Large intestine (tissue), 3 donors: ENCODE measurements at regions not wholly inside any gene's neighbourhood (a gene's known extent, or its start where the extent isn't known, plus 50 kb on each side); places are given as distances from the start of the nearest gene placed in this dataset.
"Not testable (repeated sequence)": the region's sequence is repeated elsewhere in the genome, so short reads cannot be mapped to it uniquely, and the experiment has no call there.

Experiments
- DNase-seq, 2 donors: peaks; one replicate each; pipeline versions ENCODE4 v3.0.0 to v3.0.0-alpha.2; 2013
- H3K27ac ChIP-seq: one replicate; pipeline ENCODE4 v1.5.1; 2013; ENCODE audit warnings: low read length
- H3K27me3 ChIP-seq: 2 replicates; pipeline ENCODE4 v1.6.1; 2013; ENCODE audit warnings: low read length; ENCODE audit not compliant: control insufficient read depth, insufficient read depth
- H3K36me3 ChIP-seq: 2 replicates; pipeline ENCODE4 v1.6.1; 2013; ENCODE audit warnings: low read length; ENCODE audit not compliant: control insufficient read depth, insufficient read depth
- H3K4me1 ChIP-seq: one replicate; pipeline ENCODE4 v1.6.1; 2013; ENCODE audit warnings: low read length; ENCODE audit not compliant: control insufficient read depth, insufficient read depth
- H3K4me3 ChIP-seq: one replicate; pipeline ENCODE4 v1.5.1; 2013; ENCODE audit warnings: low read length
- H3K9me3 ChIP-seq: one replicate; pipeline ENCODE4 v1.6.1; 2013; ENCODE audit warnings: mild to moderate bottlenecking, low read depth, low read length, moderate library complexity; ENCODE audit not compliant: control insufficient read depth
- WGBS: methylation state at CpG from one replicate; pipeline ENCODE4 v1.1.5; 2013; ENCODE audit warnings: low lambda C conversion rate; ENCODE audit not compliant: insufficient coverage; 5-methylcytosine and 5-hydroxymethylcytosine counted together

DNA sequence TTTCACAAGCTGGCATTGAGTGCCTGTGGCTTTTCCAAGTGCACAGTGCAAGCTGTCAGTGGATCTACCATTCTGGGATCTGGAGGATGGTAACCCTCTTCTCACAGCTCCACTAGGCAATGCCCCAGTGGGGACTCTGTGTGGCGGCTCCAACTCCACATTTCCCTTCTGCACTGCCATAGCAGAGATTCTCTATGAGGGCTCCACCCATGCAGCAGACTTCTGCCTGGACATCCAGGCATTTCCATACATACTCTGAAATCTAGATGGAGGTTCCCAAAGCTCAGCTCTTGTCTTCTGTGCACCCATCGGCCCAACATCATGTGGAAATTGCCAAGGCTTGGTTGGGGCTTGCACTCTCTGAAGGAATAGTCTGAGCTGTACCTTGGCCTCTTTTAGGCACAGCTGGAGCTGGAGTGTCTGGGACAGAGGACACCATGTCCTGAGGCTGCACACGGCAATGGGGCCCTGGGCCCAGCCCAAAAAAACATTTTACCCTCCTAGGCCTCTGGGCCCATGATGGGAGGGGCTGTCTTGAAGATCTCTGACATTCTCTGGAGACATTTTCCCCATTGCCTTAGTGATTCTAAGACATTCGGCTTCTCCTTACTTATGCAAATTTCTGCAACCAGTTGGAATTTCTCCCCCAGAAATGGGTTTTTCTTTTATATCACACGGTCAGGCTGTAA lies 313.3 kb upstream of the SFSWAP start:
- 80% methylated on average over 1 of the region's 5 CpGs for WGBS

GRCh38 chr12:131399000-131399399 lies 311.9 kb upstream of the SFSWAP start:
- H3K4me3 ChIP-seq, result no peak overlapping the region
- no peak overlapping the region for H3K27ac ChIP-seq
- no peaks in the 10 kb centered on the region for H3K36me3 ChIP-seq
- H3K27me3 ChIP-seq, result no peaks in the 10 kb centered on the region
- no peak for DNase-seq
- no peaks in the 10 kb centered on the region for H3K4me1 ChIP-seq
- H3K9me3 ChIP-seq, result no peaks in the 10 kb centered on the region

More for the DNA sequence above, 313.3 kb upstream of the SFSWAP start:
- no peaks in the 10 kb centered on the region for H3K36me3 ChIP-seq
- H3K27ac ChIP-seq, result no peak overlapping the region
- no peak overlapping the region for H3K4me3 ChIP-seq
- no peaks in the 10 kb centered on the region for H3K4me1 ChIP-seq
- no peaks in the 10 kb centered on the region for H3K9me3 ChIP-seq
- H3K27me3 ChIP-seq, result no peaks in the 10 kb centered on the region
- DNase-seq, result no peak

GRCh38 chr12:131400668-131401294 lies 310.1 kb upstream of the SFSWAP start:
- not testable (repeated sequence) for H3K27ac ChIP-seq, H3K4me3 ChIP-seq, H3K27me3 ChIP-seq, H3K9me3 ChIP-seq, H3K36me3 ChIP-seq, H3K4me1 ChIP-seq
- WGBS, result no CpG with 5 or more reads among the region's 4 CpGs
- DNase-seq, result peak in 1 of 2 donors; percentile 9

DNA sequence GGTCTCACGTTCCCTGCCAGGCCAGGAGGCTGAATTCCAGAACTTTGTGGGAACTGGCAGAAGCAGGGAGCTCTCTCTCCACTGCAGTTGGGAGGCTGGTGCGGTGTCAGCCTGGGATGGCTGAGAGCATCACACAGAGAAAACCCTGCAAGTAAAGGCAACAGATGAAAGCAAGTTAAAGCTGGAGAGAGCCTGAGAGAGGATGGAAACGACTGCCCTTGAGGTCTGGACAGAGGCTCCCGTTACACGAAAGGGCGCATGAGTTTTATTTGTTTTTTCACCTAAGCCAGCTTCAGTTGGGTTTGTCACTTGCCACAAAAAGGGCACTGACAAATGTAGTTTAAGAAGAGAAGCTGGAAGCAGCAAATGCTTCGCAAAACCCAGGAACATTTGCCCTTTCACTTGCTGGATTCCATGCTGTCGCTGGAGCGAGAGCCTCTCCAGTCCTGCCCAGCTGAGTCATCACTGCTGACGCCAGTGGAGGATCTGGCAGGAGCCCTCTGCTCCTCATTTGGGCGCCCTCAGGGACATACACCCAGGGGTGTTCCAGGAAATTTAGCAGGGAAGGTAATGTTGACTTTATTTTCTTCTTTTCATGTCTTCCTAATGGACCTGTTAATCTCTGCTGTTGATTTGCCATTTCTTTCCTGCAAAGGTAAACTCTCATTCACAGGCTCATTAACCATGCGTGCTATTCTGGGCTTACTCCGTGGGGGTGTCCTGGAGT lies 308.8 kb upstream of the SFSWAP start:
- not testable (repeated sequence) for H3K27me3 ChIP-seq, H3K27ac ChIP-seq, H3K4me3 ChIP-seq, H3K36me3 ChIP-seq, DNase-seq, H3K9me3 ChIP-seq, H3K4me1 ChIP-seq
- WGBS, result no CpG with 5 or more reads among the region's 13 CpGs

- Histone ChIP-seq H3K27ac (no peak overlapping the region), H3K27me3 (no peaks in the 10 kb centered on the region), H3K9me3 (peaks cover 7% of the 10 kb centered on the region), H3K36me3 (no peaks in the 10 kb centered on the region), H3K4me1 (no peaks in the 10 kb centered on the region), H3K4me3 (no peak overlapping the region)
- no peak for DNase-seq
- WGBS, result no CpG with 5 or more reads among the region's 14 CpGs
Measured at GRCh38 chr12:131402781-131403396, 308.0 kb upstream of the SFSWAP start.

DNA sequence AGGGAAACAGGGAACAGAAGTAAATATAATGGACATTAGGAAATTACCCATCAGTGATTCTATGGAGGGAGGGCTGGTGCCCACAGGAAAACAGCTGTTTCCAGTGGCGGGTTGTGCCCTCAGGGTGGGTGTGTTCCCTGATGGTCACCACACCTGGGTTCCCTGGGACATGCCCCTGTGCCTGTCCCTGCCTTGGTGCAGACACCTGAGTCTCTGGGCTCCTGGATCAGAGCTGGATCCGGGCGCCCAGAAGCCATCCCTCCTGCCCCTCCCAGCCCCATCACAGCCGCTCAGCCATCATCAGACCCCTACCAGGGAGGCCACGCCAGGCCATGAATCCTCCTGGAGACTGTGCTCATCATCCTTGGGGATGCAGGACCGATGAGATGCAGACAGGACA lies 307.2 kb upstream of the SFSWAP start:
- Histone ChIP-seq H3K36me3 (no peaks in the 10 kb centered on the region), H3K4me3 (no peak overlapping the region), H3K9me3 (peaks cover 7% of the 10 kb centered on the region), H3K27me3 (no peaks in the 10 kb centered on the region), H3K4me1 (no peaks in the 10 kb centered on the region), H3K27ac (no peak overlapping the region)
- no peak for DNase-seq
- no CpG with 5 or more reads among the region's 6 CpGs for WGBS

- Histone ChIP-seq H3K4me3 (no peak overlapping the region), H3K4me1 (no peaks in the 10 kb centered on the region), H3K27me3 (no peaks in the 10 kb centered on the region), H3K36me3 (no peaks in the 10 kb centered on the region), H3K9me3 (peaks cover 7% of the 10 kb centered on the region), H3K27ac (no peak overlapping the region)
- DNase-seq, result no peak
- 93% methylated on average over 3 of the region's 3 CpGs for WGBS
Measured at GRCh38 chr12:131404705-131405104, 306.2 kb upstream of the SFSWAP start.

GRCh38 chr12:131407221-131408035 lies 303.5 kb upstream of the SFSWAP start:
- H3K4me1 ChIP-seq, result no peaks in the 10 kb centered on the region
- H3K27ac ChIP-seq, result no peak overlapping the region
- H3K4me3 ChIP-seq, result no peak overlapping the region
- DNase-seq, result no peak
- H3K36me3 ChIP-seq, result no peaks in the 10 kb centered on the region
- no peaks in the 10 kb centered on the region for H3K27me3 ChIP-seq
- H3K9me3 ChIP-seq, result peaks cover 7% of the 10 kb centered on the region
- no CpG with 5 or more reads among the region's 15 CpGs for WGBS

GRCh38 chr12:131408036-131408365 lies 302.9 kb upstream of the SFSWAP start:
- no peak for DNase-seq
- Histone ChIP-seq H3K27ac (no peak overlapping the region), H3K36me3 (no peaks in the 10 kb centered on the region), H3K9me3 (peaks cover 7% of the 10 kb centered on the region), H3K4me1 (no peaks in the 10 kb centered on the region), H3K27me3 (peaks cover 1% of the 10 kb centered on the region), H3K4me3 (no peak overlapping the region)
- WGBS, result no CpG with 5 or more reads among the region's 6 CpGs

- Histone ChIP-seq H3K36me3 (no peaks in the 10 kb centered on the region), H3K9me3 (peaks cover 7% of the 10 kb centered on the region), H3K27ac (no peak overlapping the region), H3K4me3 (no peak overlapping the region), H3K4me1 (no peaks in the 10 kb centered on the region), H3K27me3 (peaks cover 4% of the 10 kb centered on the region)
- no peak for DNase-seq
- 60% methylated on average over 1 of the region's 5 CpGs for WGBS
Measured at GRCh38 chr12:131408484-131408883, 302.4 kb upstream of the SFSWAP start.
